ENCODE measurements at regions not wholly inside any gene's neighbourhood (a gene's known extent, or its start where the extent isn't known, plus 50 kb on each side); places are given as distances from the start of the nearest gene placed in this dataset.
A peak's percentile ranks its signal among the peaks of the same experiment; 100 is the strongest.

DNA sequence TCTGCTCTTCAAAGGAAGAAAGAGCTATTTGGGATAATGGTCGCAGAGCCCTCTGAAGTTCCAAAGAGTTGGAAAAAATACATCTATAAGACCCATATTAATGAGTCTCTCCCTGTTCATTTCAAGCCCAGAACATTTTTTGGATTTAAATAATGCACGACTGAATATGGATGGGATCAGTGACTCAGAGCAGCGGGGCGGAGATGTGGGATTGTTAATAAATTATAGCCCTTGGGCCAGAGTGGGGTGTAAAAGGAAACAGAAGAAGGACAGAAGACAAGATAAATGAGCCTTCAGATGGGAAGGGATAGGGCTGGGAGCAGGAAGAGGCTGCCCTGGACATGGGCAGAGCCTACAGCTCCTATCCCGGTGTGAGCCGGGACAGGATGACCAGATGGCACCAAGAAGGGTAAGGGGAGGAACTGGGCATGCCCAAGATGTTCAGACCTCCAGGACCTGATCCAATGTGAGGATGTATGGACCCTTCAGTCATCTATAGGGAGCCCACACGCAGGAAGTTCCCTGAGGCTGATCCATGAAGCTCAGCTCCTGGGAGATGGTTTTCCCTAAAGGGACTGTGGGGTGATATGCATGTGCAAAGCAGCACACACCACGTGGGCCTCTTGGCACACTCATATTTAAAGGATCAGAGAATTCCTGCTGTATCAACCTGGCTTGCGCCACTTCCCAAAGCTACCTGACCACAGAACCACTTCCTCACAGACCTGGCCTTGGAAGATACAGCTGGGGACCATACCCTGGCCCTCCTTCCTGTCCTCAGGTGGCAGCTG lies 96.1 kb upstream of the PLXNA4 start:
- intact Hi-C loops (cut with micrococcal nuclease), result no loop called here
- H3K27ac Mint-ChIP-seq, result peak overlapping the region in 1 of 7 donors; percentile 38
- Histone ChIP-seq H3K4me1 (ENCODE audit: insufficient read depth, low read length) (no peaks in the 10 kb centered on the region), H3K4me3 (ENCODE audit: low read length in 2 of 2) (no peak overlapping the region), H3K36me3 (ENCODE audit: insufficient read depth, low read length) (no peaks in the 10 kb centered on the region), H3K9me3 (ENCODE audit: control insufficient read depth in 1 of 2, low read length in 2 of 2) (no peaks in the 10 kb centered on the region), H3K27me3 (ENCODE audit: insufficient read depth, low read length) (no peaks in the 10 kb centered on the region), H3K27ac (ENCODE audit: low read depth, low read length) (no peak overlapping the region)
- no peak overlapping the region for H3K4me3 Mint-ChIP-seq
- POLR2A ChIA-PET (ENCODE audit: partially characterized antibody), result no interaction called here
- H3K4me1 Mint-ChIP-seq, result peaks cover 0 to 4% (median 2%) of the 10 kb centered on the region in 4 donors
- CTCF ChIA-PET (ENCODE audit: partially characterized antibody), result no interaction called here
- no peak for DNase-seq
- peaks cover 0 to 2% (median 0%) of the 10 kb centered on the region in 8 donors for H3K9me3 Mint-ChIP-seq
- no peaks in the 10 kb centered on the region for H3K27me3 Mint-ChIP-seq
- no peaks in the 10 kb centered on the region for H3K36me3 Mint-ChIP-seq

DNA sequence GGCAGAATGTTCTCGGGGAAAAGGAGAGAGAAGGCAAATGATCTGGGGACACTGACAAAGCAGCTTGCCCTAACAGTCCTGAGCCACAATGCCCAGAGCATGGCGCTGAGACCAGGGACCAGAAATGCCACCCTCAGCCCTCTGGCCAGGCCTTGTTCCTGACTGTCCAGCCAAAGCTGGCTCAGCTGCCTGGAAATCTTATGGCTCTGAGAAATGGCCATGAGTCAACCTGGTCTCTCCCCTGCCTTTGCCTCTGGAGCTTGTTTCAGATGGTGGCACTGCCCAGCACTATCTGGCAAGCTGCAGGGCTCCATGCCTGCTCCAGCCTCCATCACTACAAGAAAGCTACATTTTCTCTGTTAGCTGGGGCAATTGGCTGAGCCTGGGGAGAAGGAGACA lies 90.5 kb upstream of the PLXNA4 start:
- DNase-seq, result no peak

GRCh38 chr7:132666071-132666773 lies 90.0 kb upstream of the PLXNA4 start:
- ChIA-PET CTCF (ENCODE audit: partially characterized antibody) (interaction anchor here (0.8 to 2.7 kb wide), 4 partner anchors 8 to 41 kb away, joined by 3 to 11 read pairs (median 8); no protein-coding TSS in a partner anchor), POLR2A (ENCODE audit: partially characterized antibody) (interaction anchor here (1.1 to 1.8 kb wide), 3 partner anchors 9 to 235 kb away, joined by 3 to 23 read pairs (median 3); no protein-coding TSS in a partner anchor)
- intact Hi-C loops (cut with micrococcal nuclease), result no loop called here
- H3K4me1 ChIP-seq (ENCODE audit: insufficient read depth, low read length), result peaks cover 14% of the 10 kb centered on the region
- peak overlapping the region; percentile 14 to 92 (median 85) for H3K27ac Mint-ChIP-seq
- no peak overlapping the region for H3K27ac ChIP-seq (ENCODE audit: low read depth, low read length)
- H3K36me3 Mint-ChIP-seq, result peaks cover 4 to 9% of the 10 kb centered on the region in 2 donors
- peak in 3 of 5 donors; percentile 27 to 39 (median 36) for DNase-seq
- peaks cover 0 to 3% (median under 1%) of the 10 kb centered on the region in 8 donors for H3K9me3 Mint-ChIP-seq
- H3K36me3 ChIP-seq (ENCODE audit: insufficient read depth, low read length), result no peaks in the 10 kb centered on the region
- H3K27me3 ChIP-seq (ENCODE audit: insufficient read depth, low read length), result no peaks in the 10 kb centered on the region
- H3K27me3 Mint-ChIP-seq, result no peaks in the 10 kb centered on the region
- H3K4me1 Mint-ChIP-seq, result peaks cover 9 to 18% (median 13%) of the 10 kb centered on the region in 4 donors
- H3K4me3 Mint-ChIP-seq, result peak overlapping the region; percentile 37 to 87 (median 78)
- H3K9me3 ChIP-seq (ENCODE audit: control insufficient read depth in 1 of 2, low read length in 2 of 2), result no peaks in the 10 kb centered on the region
- H3K4me3 ChIP-seq (ENCODE audit: low read length in 2 of 2), result peak overlapping the region in 1 of 2 donors; percentile 29

More for the DNA sequence above, 90.5 kb upstream of the PLXNA4 start:
- H3K4me1 Mint-ChIP-seq, result peaks cover 9 to 18% (median 13%) of the 10 kb centered on the region in 4 donors
- intact Hi-C loops (cut with micrococcal nuclease), result no loop called here
- Histone ChIP-seq H3K9me3 (ENCODE audit: control insufficient read depth in 1 of 2, low read length in 2 of 2) (no peaks in the 10 kb centered on the region), H3K4me3 (ENCODE audit: low read length in 2 of 2) (peak overlapping the region in 1 of 2 donors; percentile 29), H3K27me3 (ENCODE audit: insufficient read depth, low read length) (no peaks in the 10 kb centered on the region), H3K4me1 (ENCODE audit: insufficient read depth, low read length) (peaks cover 14% of the 10 kb centered on the region), H3K36me3 (ENCODE audit: insufficient read depth, low read length) (no peaks in the 10 kb centered on the region), H3K27ac (ENCODE audit: low read depth, low read length) (no peak overlapping the region)
- CTCF ChIA-PET (ENCODE audit: partially characterized antibody), result interaction anchor here (0.8 to 2.7 kb wide), 5 partner anchors 9 to 86 kb away, joined by 3 to 11 read pairs (median 7); no protein-coding TSS in a partner anchor
- peak overlapping the region in 6 of 7 donors; percentile 81 to 92 (median 86) for H3K27ac Mint-ChIP-seq
- H3K36me3 Mint-ChIP-seq, result peaks cover 4 to 9% of the 10 kb centered on the region in 2 donors
- peaks cover 0 to 3% (median under 1%) of the 10 kb centered on the region in 8 donors for H3K9me3 Mint-ChIP-seq
- H3K27me3 Mint-ChIP-seq, result no peaks in the 10 kb centered on the region
- POLR2A ChIA-PET (ENCODE audit: partially characterized antibody), result interaction anchor here (1.1 to 1.8 kb wide), 3 partner anchors 9 to 235 kb away, joined by 3 to 23 read pairs (median 3); no protein-coding TSS in a partner anchor
- peak overlapping the region in 7 of 8 donors; percentile 37 to 87 (median 79) for H3K4me3 Mint-ChIP-seq

- H3K4me1 ChIP-seq (ENCODE audit: insufficient read depth, low read length), result peaks cover 25% of the 10 kb centered on the region
- no peak overlapping the region for H3K27ac ChIP-seq (ENCODE audit: low read depth, low read length)
- DNase-seq, result no peak
- peaks cover 24 to 37% (median 29%) of the 10 kb centered on the region in 4 donors for H3K4me1 Mint-ChIP-seq
- ChIA-PET POLR2A (ENCODE audit: partially characterized antibody) (interaction anchor here (1.4 to 3.6 kb wide), 2 partner anchors 9 kb away, joined by 3 to 23 read pairs; no protein-coding TSS in a partner anchor), CTCF (ENCODE audit: partially characterized antibody) (interaction anchor here (1.6 to 1.9 kb wide), 2 partner anchors 9 to 10 kb away, joined by 7 to 11 read pairs; no protein-coding TSS in a partner anchor)
- intact Hi-C loops (cut with micrococcal nuclease), result loop anchor here (1.0 to 10.0 kb wide), 2 partner anchors 114 to 428 kb away; partner anchors contain the start of gene CHCHD3
- H3K4me3 Mint-ChIP-seq, result no peak overlapping the region
- H3K9me3 Mint-ChIP-seq, result peaks cover 0 to 4% (median 1%) of the 10 kb centered on the region in 8 donors
- no peak overlapping the region for H3K4me3 ChIP-seq (ENCODE audit: low read length in 2 of 2)
- H3K27me3 ChIP-seq (ENCODE audit: insufficient read depth, low read length), result no peaks in the 10 kb centered on the region
- H3K36me3 ChIP-seq (ENCODE audit: insufficient read depth, low read length), result no peaks in the 10 kb centered on the region
- no peaks in the 10 kb centered on the region for H3K27me3 Mint-ChIP-seq
- H3K9me3 ChIP-seq (ENCODE audit: control insufficient read depth in 1 of 2, low read length in 2 of 2), result no peaks in the 10 kb centered on the region
- H3K27ac Mint-ChIP-seq, result peak overlapping the region in 3 of 7 donors; percentile 8 to 25 (median 19)
- H3K36me3 Mint-ChIP-seq, result no peaks in the 10 kb centered on the region
Measured at GRCh38 chr7:132656846-132657776, 80.8 kb upstream of the PLXNA4 start.

DNA sequence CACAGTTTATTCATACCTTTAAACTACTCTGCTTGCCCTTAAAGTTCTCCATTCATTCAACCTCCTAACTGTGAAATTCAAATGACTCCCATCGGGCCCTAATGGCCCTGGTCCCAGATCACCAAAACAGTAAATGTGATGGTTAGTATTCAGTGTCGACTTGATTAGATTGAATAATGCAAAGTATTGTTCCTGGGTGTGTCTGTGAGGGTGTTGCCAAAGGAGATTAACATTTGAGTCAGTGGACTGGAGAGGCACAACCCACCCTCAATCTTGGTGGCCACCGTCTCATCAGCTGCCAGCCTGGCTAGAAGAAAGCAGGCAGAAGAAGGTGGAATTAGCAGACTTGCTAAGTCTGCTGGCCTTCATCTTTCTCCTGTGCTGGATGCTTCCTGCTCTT lies 80.1 kb upstream of the PLXNA4 start:
- peak overlapping the region in 1 of 8 donors; percentile 49 for H3K4me3 Mint-ChIP-seq
- no peak overlapping the region for H3K27ac ChIP-seq (ENCODE audit: low read depth, low read length)
- no peak overlapping the region for H3K4me3 ChIP-seq (ENCODE audit: low read length in 2 of 2)
- peaks cover 24 to 37% (median 29%) of the 10 kb centered on the region in 4 donors for H3K4me1 Mint-ChIP-seq
- no peak for DNase-seq
- H3K9me3 Mint-ChIP-seq, result peaks cover 0 to 4% (median 1%) of the 10 kb centered on the region in 8 donors
- H3K36me3 Mint-ChIP-seq, result no peaks in the 10 kb centered on the region
- H3K36me3 ChIP-seq (ENCODE audit: insufficient read depth, low read length), result no peaks in the 10 kb centered on the region
- POLR2A ChIA-PET (ENCODE audit: partially characterized antibody), result interaction anchor here (3.6 kb wide), 1 partner anchor 10 kb away, joined by 23 read pairs; no protein-coding TSS in a partner anchor
- intact Hi-C loops (cut with micrococcal nuclease), result loop anchor here (1.0 to 10.0 kb wide), 2 partner anchors 115 to 428 kb away; partner anchors contain the start of gene CHCHD3
- CTCF ChIA-PET (ENCODE audit: partially characterized antibody), result interaction anchor here (1.1 to 1.9 kb wide), 2 partner anchors 10 to 115 kb away, joined by 3 to 11 read pairs; no protein-coding TSS in a partner anchor
- H3K4me1 ChIP-seq (ENCODE audit: insufficient read depth, low read length), result peaks cover 25% of the 10 kb centered on the region
- no peaks in the 10 kb centered on the region for H3K27me3 Mint-ChIP-seq
- H3K27me3 ChIP-seq (ENCODE audit: insufficient read depth, low read length), result no peaks in the 10 kb centered on the region
- no peaks in the 10 kb centered on the region for H3K9me3 ChIP-seq (ENCODE audit: control insufficient read depth in 1 of 2, low read length in 2 of 2)
- H3K27ac Mint-ChIP-seq, result peak overlapping the region in 3 of 7 donors; percentile 9 to 30 (median 25)

GRCh38 chr7:132655131-132655727 lies 79.0 kb upstream of the PLXNA4 start:
- no peaks in the 10 kb centered on the region for H3K36me3 Mint-ChIP-seq
- peak; percentile 39 to 57 (median 43) for DNase-seq
- H3K27ac Mint-ChIP-seq, result peak overlapping the region; percentile 9 to 90 (median 87)
- Histone ChIP-seq H3K9me3 (ENCODE audit: control insufficient read depth in 1 of 2, low read length in 2 of 2) (no peaks in the 10 kb centered on the region), H3K4me3 (ENCODE audit: low read length in 2 of 2) (peak overlapping the region; percentile 8 to 36), H3K4me1 (ENCODE audit: insufficient read depth, low read length) (peaks cover 25% of the 10 kb centered on the region), H3K36me3 (ENCODE audit: insufficient read depth, low read length) (no peaks in the 10 kb centered on the region), H3K27ac (ENCODE audit: low read depth, low read length) (no peak overlapping the region), H3K27me3 (ENCODE audit: insufficient read depth, low read length) (no peaks in the 10 kb centered on the region)
- CTCF ChIA-PET (ENCODE audit: partially characterized antibody), result interaction anchor here (1.1 to 1.9 kb wide), 2 partner anchors 11 to 116 kb away, joined by 3 to 11 read pairs; no protein-coding TSS in a partner anchor
- POLR2A ChIA-PET (ENCODE audit: partially characterized antibody), result interaction anchor here (3.6 kb wide), 1 partner anchor 11 kb away, joined by 23 read pairs; no protein-coding TSS in a partner anchor
- peak overlapping the region; percentile 78 to 91 (median 86) for H3K4me3 Mint-ChIP-seq
- intact Hi-C loops (cut with micrococcal nuclease), result loop anchor here (10.0 kb wide), 1 partner anchor 430 kb away; the partner anchor contains the start of gene CHCHD3
- peaks cover 0 to 4% (median 1%) of the 10 kb centered on the region in 8 donors for H3K9me3 Mint-ChIP-seq
- H3K4me1 Mint-ChIP-seq, result peaks cover 24 to 37% (median 29%) of the 10 kb centered on the region in 4 donors
- no peaks in the 10 kb centered on the region for H3K27me3 Mint-ChIP-seq
